ENCODE measurements at regions not wholly inside any gene's neighbourhood (a gene's known extent, or its start where the extent isn't known, plus 50 kb on each side); places are given as distances from the start of the nearest gene placed in this dataset.

DNA sequence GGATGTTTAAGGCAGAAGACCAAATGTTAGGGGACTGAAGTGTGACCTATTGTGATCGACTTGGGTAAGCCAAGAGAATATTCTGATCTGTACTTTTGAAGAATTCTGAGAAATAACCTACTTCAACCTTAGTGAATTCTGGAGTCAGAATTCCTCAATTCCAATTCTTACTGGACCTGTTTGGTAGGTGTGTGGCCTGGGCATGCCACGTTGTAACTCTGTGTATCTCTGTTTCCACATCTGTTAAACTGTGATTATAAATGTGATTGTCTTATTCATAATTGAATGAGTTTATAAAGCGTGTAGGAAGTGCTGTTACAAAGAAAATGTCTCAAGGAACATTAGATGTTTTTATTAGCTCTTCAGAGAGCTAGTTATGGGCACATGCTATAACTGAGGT lies 64.5 kb downstream of the TUSC1 start:
- no peak overlapping the region for H3K4me3 ChIP-seq (ENCODE audit: low read depth, low read length, poor library complexity, severe bottlenecking)
- H3K27ac ChIP-seq (ENCODE audit: low read depth, low read length, poor library complexity, severe bottlenecking) = no peak overlapping the region
- no peaks in the 10 kb centered on the region for H3K36me3 ChIP-seq (ENCODE audit: insufficient read depth, low read length, poor library complexity, severe bottlenecking)
- CTCF ChIA-PET = no interaction called here
- H3K4me1 ChIP-seq (ENCODE audit: insufficient read depth, low read length, poor library complexity, severe bottlenecking) = no peaks in the 10 kb centered on the region
- DNase-seq (ENCODE audit: low spot score) = no peak
- POLR2A ChIA-PET (ENCODE audit: low non-redundant PET) = no interaction called here
- no peaks in the 10 kb centered on the region for H3K27me3 ChIP-seq (replicated peaks; ENCODE audit: insufficient read depth, low read depth, low read length, poor library complexity)
- intact Hi-C loops (cut with micrococcal nuclease; ENCODE audit: unreplicated experiment) = no loop called here
- BruUV-seq (replicated peaks) = no TSS peak
- no peaks in the 10 kb centered on the region for H3K9me3 ChIP-seq (ENCODE audit: low read depth, low read length, poor library complexity, severe bottlenecking)
- no peak for TF ChIP-seq EZH2 (IDR thresholded peaks at IDR 0.05; ENCODE audit: borderline replicate concordance, low read depth, low read length, poor library complexity, severe bottlenecking)
- TF ChIP-seq, protein P1, sequence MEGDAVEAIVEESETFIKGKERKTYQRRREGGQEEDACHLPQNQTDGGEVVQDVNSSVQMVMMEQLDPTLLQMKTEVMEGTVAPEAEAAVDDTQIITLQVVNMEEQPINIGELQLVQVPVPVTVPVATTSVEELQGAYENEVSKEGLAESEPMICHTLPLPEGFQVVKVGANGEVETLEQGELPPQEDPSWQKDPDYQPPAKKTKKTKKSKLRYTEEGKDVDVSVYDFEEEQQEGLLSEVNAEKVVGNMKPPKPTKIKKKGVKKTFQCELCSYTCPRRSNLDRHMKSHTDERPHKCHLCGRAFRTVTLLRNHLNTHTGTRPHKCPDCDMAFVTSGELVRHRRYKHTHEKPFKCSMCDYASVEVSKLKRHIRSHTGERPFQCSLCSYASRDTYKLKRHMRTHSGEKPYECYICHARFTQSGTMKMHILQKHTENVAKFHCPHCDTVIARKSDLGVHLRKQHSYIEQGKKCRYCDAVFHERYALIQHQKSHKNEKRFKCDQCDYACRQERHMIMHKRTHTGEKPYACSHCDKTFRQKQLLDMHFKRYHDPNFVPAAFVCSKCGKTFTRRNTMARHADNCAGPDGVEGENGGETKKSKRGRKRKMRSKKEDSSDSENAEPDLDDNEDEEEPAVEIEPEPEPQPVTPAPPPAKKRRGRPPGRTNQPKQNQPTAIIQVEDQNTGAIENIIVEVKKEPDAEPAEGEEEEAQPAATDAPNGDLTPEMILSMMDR (conservative IDR thresholded peaks at IDR 0.05; ENCODE audit: low read depth, low read length) = no peak

- TF ChIP-seq, protein P1 (conservative IDR thresholded peaks at IDR 0.05; ENCODE audit: low read depth, low read length) = no peak
- TF ChIP-seq EZH2 (IDR thresholded peaks at IDR 0.05; ENCODE audit: borderline replicate concordance, low read depth, low read length, poor library complexity, severe bottlenecking) = no peak
- DNase-seq (ENCODE audit: low spot score) = no peak
- no peaks in the 10 kb centered on the region for H3K4me1 ChIP-seq (ENCODE audit: insufficient read depth, low read length, poor library complexity, severe bottlenecking)
- no peak overlapping the region for H3K27ac ChIP-seq (ENCODE audit: low read depth, low read length, poor library complexity, severe bottlenecking)
- ChIA-PET POLR2A (ENCODE audit: low non-redundant PET) (no interaction called here), CTCF (no interaction called here)
- H3K36me3 ChIP-seq (ENCODE audit: insufficient read depth, low read length, poor library complexity, severe bottlenecking) = no peaks in the 10 kb centered on the region
- BruUV-seq (replicated peaks) = no TSS peak
- H3K4me3 ChIP-seq (ENCODE audit: low read depth, low read length, poor library complexity, severe bottlenecking) = no peak overlapping the region
- H3K27me3 ChIP-seq (replicated peaks; ENCODE audit: insufficient read depth, low read depth, low read length, poor library complexity) = no peaks in the 10 kb centered on the region
- intact Hi-C loops (cut with micrococcal nuclease; ENCODE audit: unreplicated experiment) = no loop called here
- H3K9me3 ChIP-seq (ENCODE audit: low read depth, low read length, poor library complexity, severe bottlenecking) = no peaks in the 10 kb centered on the region
Measured at GRCh38 chr9:25603106-25603505, 75.1 kb downstream of the TUSC1 start.

- TF ChIP-seq EZH2 (IDR thresholded peaks at IDR 0.05; ENCODE audit: borderline replicate concordance, low read depth, low read length, poor library complexity, severe bottlenecking) = no peak
- TF ChIP-seq, protein P1 (conservative IDR thresholded peaks at IDR 0.05; ENCODE audit: low read depth, low read length) = no peak
- intact Hi-C loops (cut with micrococcal nuclease; ENCODE audit: unreplicated experiment) = no loop called here
- H3K9me3 ChIP-seq (ENCODE audit: low read depth, low read length, poor library complexity, severe bottlenecking) = no peaks in the 10 kb centered on the region
- no peak overlapping the region for H3K27ac ChIP-seq (ENCODE audit: low read depth, low read length, poor library complexity, severe bottlenecking)
- H3K4me1 ChIP-seq (ENCODE audit: insufficient read depth, low read length, poor library complexity, severe bottlenecking) = no peaks in the 10 kb centered on the region
- ChIA-PET CTCF (no interaction called here), POLR2A (ENCODE audit: low non-redundant PET) (no interaction called here)
- no peak for DNase-seq (ENCODE audit: low spot score)
- no peak overlapping the region for H3K4me3 ChIP-seq (ENCODE audit: low read depth, low read length, poor library complexity, severe bottlenecking)
- no peaks in the 10 kb centered on the region for H3K27me3 ChIP-seq (replicated peaks; ENCODE audit: insufficient read depth, low read depth, low read length, poor library complexity)
- no peaks in the 10 kb centered on the region for H3K36me3 ChIP-seq (ENCODE audit: insufficient read depth, low read length, poor library complexity, severe bottlenecking)
- BruUV-seq (replicated peaks) = no TSS peak
Measured at GRCh38 chr9:25602400-25603044, 75.7 kb downstream of the TUSC1 start.

Measured in A673 (cell line).